HuH-7.5 (cell line): ENCODE measurements at regions not wholly inside any gene's neighbourhood (a gene's known extent, or its start where the extent isn't known, plus 50 kb on each side); places are given as distances from the start of the nearest gene placed in this dataset.
"Not testable (repeated sequence)": the region's sequence is repeated elsewhere in the genome, so short reads cannot be mapped to it uniquely, and the experiment has no call there.

Experiments
- DNase-seq: peaks from one replicate; pipeline ENCODE4 v3.0.0; 2011; ENCODE audit warnings: low spot score

- no peak for DNase-seq
Observed at GRCh38 chr2:242004223-242004901, 134.8 kb downstream of the RTP5 start.

DNA sequence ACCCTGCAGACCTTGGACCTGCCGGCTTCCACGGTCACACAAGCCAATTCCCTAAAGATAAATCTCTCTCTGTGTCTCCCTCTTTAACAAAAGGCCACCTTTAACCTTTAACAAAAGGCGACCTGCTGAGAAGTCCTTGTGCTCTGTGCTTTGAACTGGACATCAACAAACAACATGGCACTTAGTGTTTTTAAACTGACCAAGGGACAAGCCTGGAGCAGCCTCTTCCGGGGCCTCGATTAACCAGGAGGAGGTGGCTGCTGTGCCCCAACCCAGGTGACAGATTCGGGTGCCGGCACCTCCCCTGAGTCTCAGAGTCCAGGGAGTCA lies 135.3 kb downstream of the RTP5 start:
- DNase-seq, result no peak

DNA sequence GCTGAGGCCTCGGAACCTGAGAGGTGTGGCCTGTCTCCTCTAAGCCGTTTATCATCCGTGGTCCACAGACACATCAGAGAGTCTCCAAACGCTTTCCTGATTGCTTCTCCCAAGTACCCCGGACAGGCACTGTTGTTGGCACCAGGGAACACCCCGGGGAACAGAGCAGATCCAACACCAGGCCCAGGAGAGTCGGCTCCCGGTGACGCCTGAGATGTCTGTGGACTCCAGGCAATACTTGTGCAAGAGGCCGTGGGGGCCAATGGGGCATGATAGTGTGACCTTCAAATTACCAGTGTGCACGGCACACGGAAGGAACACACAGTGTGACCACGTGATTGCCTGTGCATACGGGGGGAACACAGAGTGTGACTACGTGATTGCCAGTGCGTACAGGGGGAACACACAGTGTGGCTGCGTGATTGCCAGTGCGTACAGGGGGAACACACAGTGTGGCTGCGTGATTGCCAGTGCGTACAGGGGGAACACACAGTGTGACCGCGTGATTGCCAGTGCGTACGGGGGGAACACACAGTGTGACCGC lies 136.6 kb downstream of the RTP5 start:
- not testable (repeated sequence) for DNase-seq

- not testable (repeated sequence) for DNase-seq
Observed at GRCh38 chr2:242008908-242009307, 139.4 kb downstream of the RTP5 start.

- DNase-seq, result not testable (repeated sequence)
Observed at GRCh38 chr2:242009846-242010245, 140.3 kb downstream of the RTP5 start.

GRCh38 chr2:242010252-242011166 lies 141.0 kb downstream of the RTP5 start:
- DNase-seq, result not testable (repeated sequence)

- DNase-seq, result no peak
Observed at GRCh38 chr2:242011167-242011513, 141.6 kb downstream of the RTP5 start.

DNA sequence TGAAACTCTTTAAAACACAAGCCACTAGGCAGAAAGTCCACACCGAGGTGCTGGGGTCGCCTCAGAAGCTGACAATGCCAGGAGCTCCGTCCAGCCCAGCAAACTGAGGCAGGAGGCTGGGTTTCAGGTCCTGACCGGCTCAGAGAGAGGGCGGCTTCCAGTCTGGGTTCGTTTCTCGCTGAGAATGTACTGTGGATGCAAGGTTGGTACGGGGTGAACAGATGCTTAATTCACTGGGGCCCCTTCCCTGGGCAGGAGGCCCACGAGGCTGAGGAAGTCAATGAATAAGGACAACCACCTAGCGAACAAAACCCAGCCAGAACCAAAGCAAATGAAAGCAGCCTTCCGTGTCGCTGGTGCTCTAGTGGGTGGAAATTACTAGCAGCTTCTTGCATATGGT lies 142.0 kb downstream of the RTP5 start:
- DNase-seq, result no peak

- DNase-seq, result no peak
Observed at GRCh38 chr2:242011991-242012764, 142.6 kb downstream of the RTP5 start.

GRCh38 chr2:242012956-242013764 lies 143.6 kb downstream of the RTP5 start:
- DNase-seq, result no peak

- DNase-seq, result no peak
Observed at GRCh38 chr2:242013771-242014170, 144.2 kb downstream of the RTP5 start.

GRCh38 chr2:242015108-242016065 lies 145.9 kb downstream of the RTP5 start:
- no peak for DNase-seq

GRCh38 chr2:242017086-242017485 lies 147.6 kb downstream of the RTP5 start:
- no peak for DNase-seq

DNA sequence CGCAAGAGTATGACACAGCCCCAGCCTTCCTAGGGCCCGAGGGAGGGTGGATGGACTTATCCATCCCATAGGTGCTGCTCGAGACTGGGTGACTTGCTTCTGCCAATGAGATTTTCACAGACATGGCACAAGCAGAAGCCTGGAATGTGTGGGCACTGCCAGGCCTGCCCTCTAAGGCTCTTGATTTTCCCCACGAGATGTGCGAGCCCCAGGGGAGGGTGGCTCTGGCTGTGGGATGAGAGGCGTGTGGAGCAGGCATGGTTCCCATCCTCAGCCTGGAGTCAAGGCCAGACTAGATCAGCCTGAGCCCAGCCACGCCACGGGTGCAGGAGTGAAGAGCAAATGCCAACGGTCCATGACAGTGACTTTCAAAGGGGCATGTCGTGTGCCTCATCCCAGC lies 148.9 kb downstream of the RTP5 start:
- DNase-seq, result not testable (repeated sequence)

DNA sequence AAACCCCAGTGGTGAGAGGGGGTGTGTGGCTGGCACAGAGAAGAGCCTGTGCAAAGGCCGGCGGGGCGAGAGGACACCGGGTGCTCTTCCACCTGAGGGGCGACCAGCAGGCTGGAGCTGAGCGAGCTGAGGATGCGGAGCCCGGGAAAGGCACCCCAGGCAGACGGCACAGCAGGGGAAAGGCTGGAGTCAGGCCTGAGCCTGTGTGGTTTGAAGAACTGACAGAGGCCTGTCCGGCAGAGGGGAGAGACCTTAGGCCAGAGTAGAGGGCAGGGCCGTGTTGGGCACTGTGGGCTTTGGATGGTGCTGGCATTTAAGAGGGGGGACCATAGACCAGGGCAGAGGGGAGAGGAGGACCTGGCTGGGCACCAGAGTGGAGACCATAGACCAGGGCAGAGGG lies 149.8 kb downstream of the RTP5 start:
- DNase-seq, result no peak

DNA sequence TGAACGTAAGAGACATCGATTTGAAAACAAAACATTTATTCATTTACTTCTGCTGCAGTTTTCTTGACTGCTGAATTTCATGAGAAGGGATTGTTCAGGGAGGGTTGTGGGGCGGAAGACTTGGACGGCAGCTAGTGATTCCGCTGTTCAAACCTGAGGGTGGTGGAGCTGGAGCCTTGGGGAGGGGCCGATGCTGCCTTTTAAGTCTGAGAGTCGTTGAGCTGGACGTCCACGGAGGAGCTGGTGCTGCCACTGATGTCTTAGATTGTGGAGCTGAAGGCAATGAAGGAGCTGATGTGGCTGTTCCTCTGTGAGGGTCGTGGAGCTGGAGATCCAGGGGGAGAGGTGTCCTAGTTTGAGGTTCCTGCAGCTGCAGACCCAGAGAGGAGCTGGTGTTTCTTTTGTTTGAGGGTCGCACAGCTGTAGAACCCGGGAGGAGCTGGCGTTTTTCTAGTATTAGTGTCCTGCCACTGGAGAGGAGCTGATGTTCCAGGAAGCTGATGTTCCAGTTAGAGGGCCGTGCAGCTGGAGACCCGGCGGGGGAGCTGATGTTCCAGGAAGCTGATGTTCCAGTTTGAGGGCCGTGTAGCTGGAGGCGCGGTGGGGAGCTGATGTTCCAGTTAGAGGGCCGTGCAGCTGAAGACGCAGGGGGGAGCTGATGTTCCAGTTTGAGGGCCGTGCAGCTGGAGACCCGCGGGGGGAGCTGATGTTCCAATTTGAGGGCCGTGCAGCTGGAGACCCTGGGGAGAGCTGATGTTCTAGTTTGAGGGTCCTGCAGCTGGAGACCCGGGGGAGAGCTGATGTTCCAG lies 150.9 kb downstream of the RTP5 start:
- DNase-seq, result no peak

DNA sequence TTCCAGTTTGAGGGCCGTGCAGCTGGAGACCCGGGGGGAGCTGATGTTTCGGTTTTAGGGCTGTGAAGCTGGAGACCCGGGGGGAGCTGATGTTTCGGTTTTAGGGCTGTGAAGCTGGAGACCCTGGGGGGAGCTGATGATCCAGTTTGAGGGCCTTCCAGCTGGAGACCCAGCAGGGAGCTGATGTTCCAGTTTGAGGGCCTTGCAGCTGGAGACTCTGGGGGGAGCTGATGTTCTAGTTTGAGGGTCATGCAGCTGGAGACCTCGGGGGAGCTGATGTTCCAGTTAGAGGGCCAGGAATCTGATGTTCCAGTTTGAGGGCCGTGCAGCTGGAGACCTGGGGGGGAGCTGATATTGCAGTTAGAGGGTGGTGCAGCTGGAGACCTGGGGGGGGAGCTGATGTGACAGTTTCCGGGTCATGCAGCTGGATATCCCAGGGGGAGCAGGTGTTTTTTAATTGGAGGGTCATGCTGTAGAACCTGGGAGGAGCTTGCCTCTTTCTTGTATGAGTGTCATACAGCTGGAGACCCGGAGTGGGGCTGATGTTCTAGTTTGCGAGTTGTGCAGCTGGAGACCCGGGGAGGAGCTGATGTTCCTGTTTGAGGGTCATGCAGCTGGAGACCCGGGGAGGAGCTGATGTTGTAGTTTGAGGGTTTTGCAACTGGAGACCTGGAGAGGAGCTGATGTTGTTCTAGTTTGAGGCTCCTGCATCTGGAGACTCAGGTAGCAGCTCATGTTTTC lies 153.2 kb downstream of the RTP5 start:
- DNase-seq, result no peak

- no peak for DNase-seq
Observed at GRCh38 chr2:242024751-242025355, 155.3 kb downstream of the RTP5 start.
